ENCODE measurements at regions not wholly inside any gene's neighbourhood (a gene's known extent, or its start where the extent isn't known, plus 50 kb on each side); places are given as distances from the start of the nearest gene placed in this dataset.

- Histone ChIP-seq H3K9me3 (no peaks in the 10 kb centered on the region), H3K4me1 (no peaks in the 10 kb centered on the region), H3K27me3 (no peaks in the 10 kb centered on the region), H3K27ac (no peak overlapping the region), H3K4me3 (no peak overlapping the region), H3K36me3 (no peaks in the 10 kb centered on the region)
- ATAC-seq (no peak), DNase-seq (no peak)
- 66% methylated on average over 10 of the region's 11 CpGs for WGBS (ENCODE audit: insufficient coverage, low coverage, low lambda C conversion rate, missing lambda C conversion rate)
- TF ChIP-seq POLR2A (IDR thresholded peaks at IDR 0.05) (no peak), CTCF (IDR thresholded peaks at IDR 0.05) (no peak)
- intact Hi-C loops (cut with DNase I): no loop called here
Measured at GRCh38 chr10:2124135-2124534, 386.8 kb upstream of the ADARB2 start.

GRCh38 chr10:2122431-2123124 is 385.3 kb upstream of the ADARB2 start:
- WGBS (ENCODE audit: insufficient coverage, low coverage, low lambda C conversion rate, missing lambda C conversion rate): 83% methylated on average over 8 of the region's 8 CpGs
- TF ChIP-seq CTCF (IDR thresholded peaks at IDR 0.05): no peak
- no peak for TF ChIP-seq POLR2A (IDR thresholded peaks at IDR 0.05)
- intact Hi-C loops (cut with DNase I): no loop called here

GRCh38 chr10:2121929-2122328 is 384.6 kb upstream of the ADARB2 start:
- H3K9me3 ChIP-seq: no peaks in the 10 kb centered on the region
- H3K4me3 ChIP-seq: no peak overlapping the region
- no peaks in the 10 kb centered on the region for H3K36me3 ChIP-seq
- H3K4me1 ChIP-seq: no peaks in the 10 kb centered on the region
- TF ChIP-seq POLR2A (IDR thresholded peaks at IDR 0.05) (no peak), CTCF (IDR thresholded peaks at IDR 0.05) (no peak)
- no peak overlapping the region for H3K27ac ChIP-seq
- no peaks in the 10 kb centered on the region for H3K27me3 ChIP-seq
- ATAC-seq (no peak), DNase-seq (no peak)
- WGBS (ENCODE audit: insufficient coverage, low coverage, low lambda C conversion rate, missing lambda C conversion rate): 26% methylated on average over 5 of the region's 5 CpGs
- intact Hi-C loops (cut with DNase I): no loop called here

More at GRCh38 chr10:2122431-2123124, 385.3 kb upstream of the ADARB2 start:
- no peak overlapping the region for H3K27ac ChIP-seq
- ATAC-seq (no peak), DNase-seq (no peak)
- H3K36me3 ChIP-seq: no peaks in the 10 kb centered on the region
- H3K27me3 ChIP-seq: no peaks in the 10 kb centered on the region
- H3K9me3 ChIP-seq: no peaks in the 10 kb centered on the region
- H3K4me1 ChIP-seq: no peaks in the 10 kb centered on the region
- H3K4me3 ChIP-seq: no peak overlapping the region

- no peaks in the 10 kb centered on the region for H3K36me3 ChIP-seq
- H3K4me3 ChIP-seq: no peak overlapping the region
- ATAC-seq: no peak
- intact Hi-C loops (cut with DNase I): no loop called here
- H3K27ac ChIP-seq: no peak overlapping the region
- 77% methylated on average over 1 of the region's 1 CpG for WGBS (ENCODE audit: insufficient coverage, low coverage, low lambda C conversion rate, missing lambda C conversion rate)
- no peak for DNase-seq
- TF ChIP-seq CTCF (IDR thresholded peaks at IDR 0.05): no peak
- no peak for TF ChIP-seq POLR2A (IDR thresholded peaks at IDR 0.05)
- no peaks in the 10 kb centered on the region for H3K4me1 ChIP-seq
- H3K27me3 ChIP-seq: no peaks in the 10 kb centered on the region
- no peaks in the 10 kb centered on the region for H3K9me3 ChIP-seq
Measured at GRCh38 chr10:2121315-2121714, 384.0 kb upstream of the ADARB2 start.

All from right lobe of liver (tissue), 6 donors.